ENCODE measurements at regions not wholly inside any gene's neighbourhood (a gene's known extent, or its start where the extent isn't known, plus 50 kb on each side); places are given as distances from the start of the nearest gene placed in this dataset.

DNA sequence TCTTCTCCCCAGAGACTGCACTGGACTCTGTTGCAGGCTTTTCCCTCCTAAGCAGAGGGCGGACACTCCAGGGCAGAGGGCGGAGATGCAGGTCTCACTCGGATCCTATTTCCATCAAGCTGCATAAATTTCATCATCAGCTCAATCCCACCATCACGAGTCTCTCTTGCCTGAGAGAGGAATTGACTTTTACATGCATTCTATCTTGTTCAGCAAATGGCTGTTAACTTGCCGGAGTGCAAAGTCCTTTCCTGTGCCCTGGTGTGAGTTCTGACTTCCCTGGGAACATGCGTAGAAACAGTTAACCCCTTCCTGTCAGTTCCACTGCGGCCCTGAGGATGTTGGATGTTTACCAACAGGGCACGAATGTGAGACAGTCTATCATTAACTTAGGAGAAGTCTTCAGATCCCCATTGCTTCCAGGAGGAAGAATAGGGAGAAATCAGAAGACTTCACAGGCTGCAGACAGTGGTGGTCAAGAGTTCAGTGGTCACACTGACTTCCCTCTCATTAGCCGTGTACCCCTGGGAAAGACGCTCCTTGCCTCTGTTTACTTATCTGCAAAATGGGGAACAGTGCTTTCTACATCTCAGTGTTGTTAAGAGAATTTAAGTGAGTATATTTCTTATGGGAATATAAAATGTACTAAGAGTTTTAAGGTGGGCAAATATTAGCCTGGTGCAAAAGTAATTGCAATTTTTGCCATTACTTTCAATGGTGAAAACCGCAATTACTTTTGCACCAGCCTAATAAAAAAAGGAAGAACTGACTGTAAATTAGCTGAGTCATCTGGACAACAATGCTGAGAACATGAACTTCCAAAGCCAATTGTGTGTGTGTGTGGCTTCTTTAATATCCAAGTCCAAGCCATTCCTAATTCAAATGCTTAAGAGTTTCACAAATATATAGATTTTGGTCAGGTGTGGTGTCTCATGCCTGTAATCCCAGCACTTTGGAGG is 248.0 kb downstream of the DRD1 start:
- Histone ChIP-seq H3K36me3 (no peaks in the 10 kb centered on the region), H3K4me3 (no peak overlapping the region), H3K27me3 (replicated peaks; ENCODE audit: insufficient read depth) (no peaks in the 10 kb centered on the region), H3K27ac (no peak overlapping the region), H3K9me3 (no peaks in the 10 kb centered on the region), H3K4me1 (ENCODE audit: control insufficient read depth in 1 of 2, low read depth in 2 of 2) (no peaks in the 10 kb centered on the region)
- ATAC-seq (ENCODE audit: insufficient number of reproducible peaks, low FRiP score, low read depth) (no peak), DNase-seq (ENCODE audit: low spot score) (no peak)
- TF ChIP-seq, protein P1, sequence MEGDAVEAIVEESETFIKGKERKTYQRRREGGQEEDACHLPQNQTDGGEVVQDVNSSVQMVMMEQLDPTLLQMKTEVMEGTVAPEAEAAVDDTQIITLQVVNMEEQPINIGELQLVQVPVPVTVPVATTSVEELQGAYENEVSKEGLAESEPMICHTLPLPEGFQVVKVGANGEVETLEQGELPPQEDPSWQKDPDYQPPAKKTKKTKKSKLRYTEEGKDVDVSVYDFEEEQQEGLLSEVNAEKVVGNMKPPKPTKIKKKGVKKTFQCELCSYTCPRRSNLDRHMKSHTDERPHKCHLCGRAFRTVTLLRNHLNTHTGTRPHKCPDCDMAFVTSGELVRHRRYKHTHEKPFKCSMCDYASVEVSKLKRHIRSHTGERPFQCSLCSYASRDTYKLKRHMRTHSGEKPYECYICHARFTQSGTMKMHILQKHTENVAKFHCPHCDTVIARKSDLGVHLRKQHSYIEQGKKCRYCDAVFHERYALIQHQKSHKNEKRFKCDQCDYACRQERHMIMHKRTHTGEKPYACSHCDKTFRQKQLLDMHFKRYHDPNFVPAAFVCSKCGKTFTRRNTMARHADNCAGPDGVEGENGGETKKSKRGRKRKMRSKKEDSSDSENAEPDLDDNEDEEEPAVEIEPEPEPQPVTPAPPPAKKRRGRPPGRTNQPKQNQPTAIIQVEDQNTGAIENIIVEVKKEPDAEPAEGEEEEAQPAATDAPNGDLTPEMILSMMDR (IDR thresholded peaks at IDR 0.05) = no peak

DNA sequence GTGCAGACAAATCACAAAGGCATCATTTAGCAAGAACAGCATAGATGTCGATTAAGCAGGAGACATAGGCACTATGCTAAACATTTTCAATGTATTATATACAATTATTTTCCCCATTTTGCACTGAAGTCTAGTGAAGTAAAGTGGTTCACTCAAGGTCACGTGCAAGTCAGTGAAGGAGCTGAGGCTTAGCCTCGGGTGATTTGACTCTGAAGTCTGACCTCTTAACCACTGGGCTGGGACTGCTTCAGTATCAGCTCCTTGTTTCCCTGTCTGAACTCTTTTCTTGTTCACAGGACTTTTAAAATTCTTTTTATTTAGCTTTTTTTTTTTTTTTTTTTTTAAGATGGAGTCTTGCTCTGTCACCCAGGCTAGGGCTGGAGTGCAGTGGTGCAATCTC is 262.7 kb downstream of the DRD1 start:
- TF ChIP-seq, protein P1 (IDR thresholded peaks at IDR 0.05) = no peak
- H3K27me3 ChIP-seq (replicated peaks; ENCODE audit: insufficient read depth) = no peaks in the 10 kb centered on the region
- no peak overlapping the region for H3K27ac ChIP-seq
- no peaks in the 10 kb centered on the region for H3K36me3 ChIP-seq
- no peak for ATAC-seq (ENCODE audit: insufficient number of reproducible peaks, low FRiP score, low read depth)
- H3K9me3 ChIP-seq = no peaks in the 10 kb centered on the region
- no peak for DNase-seq (ENCODE audit: low spot score)
- H3K4me1 ChIP-seq (ENCODE audit: control insufficient read depth in 1 of 2, low read depth in 2 of 2) = peaks cover 0 to 15% of the 10 kb centered on the region in 2 donors
- H3K4me3 ChIP-seq = no peak overlapping the region

- Histone ChIP-seq H3K4me1 (ENCODE audit: control insufficient read depth in 1 of 2, low read depth in 2 of 2) (no peaks in the 10 kb centered on the region), H3K9me3 (no peaks in the 10 kb centered on the region), H3K27ac (no peak overlapping the region), H3K36me3 (no peaks in the 10 kb centered on the region), H3K27me3 (replicated peaks; ENCODE audit: insufficient read depth) (no peaks in the 10 kb centered on the region), H3K4me3 (no peak overlapping the region)
- DNase-seq (ENCODE audit: low spot score) (no peak), ATAC-seq (ENCODE audit: insufficient number of reproducible peaks, low FRiP score, low read depth) (no peak)
- TF ChIP-seq, protein P1 (IDR thresholded peaks at IDR 0.05) = no peak
Observed at GRCh38 chr5:175170899-175171298, 273.1 kb downstream of the DRD1 start.

DNA sequence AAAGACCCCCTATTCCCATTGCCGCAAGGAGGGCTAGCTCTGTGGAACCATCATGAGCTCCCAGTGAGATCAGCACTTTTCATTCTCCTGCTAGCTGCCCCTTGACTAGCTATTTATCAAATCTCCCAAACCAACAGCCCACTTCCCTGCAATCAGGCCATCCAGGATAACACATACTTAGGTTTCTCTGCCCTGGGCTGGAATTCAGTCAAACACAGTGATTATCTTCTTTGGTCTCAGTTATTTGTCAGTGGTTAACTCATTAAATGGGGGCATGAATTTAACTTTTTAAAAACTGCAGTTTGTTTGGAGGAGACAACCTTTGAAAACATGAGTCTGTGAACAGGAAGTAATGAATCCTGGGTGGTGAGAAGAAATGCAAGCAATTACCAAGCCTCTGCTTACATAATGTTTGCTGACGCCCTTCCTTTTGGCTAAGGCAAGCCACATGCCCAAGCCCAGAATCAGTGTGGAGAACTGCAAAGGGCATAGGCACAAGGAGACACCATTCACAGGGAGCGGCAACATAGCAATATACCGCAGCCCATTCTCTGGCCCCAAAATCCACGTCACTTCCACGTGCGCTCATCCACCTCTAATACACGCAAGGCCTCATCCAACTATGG is 275.0 kb downstream of the DRD1 start:
- Histone ChIP-seq H3K4me1 (ENCODE audit: control insufficient read depth in 1 of 2, low read depth in 2 of 2) (no peaks in the 10 kb centered on the region), H3K36me3 (no peaks in the 10 kb centered on the region), H3K9me3 (no peaks in the 10 kb centered on the region), H3K27ac (no peak overlapping the region), H3K4me3 (no peak overlapping the region), H3K27me3 (replicated peaks; ENCODE audit: insufficient read depth) (no peaks in the 10 kb centered on the region)
- no peak for DNase-seq (ENCODE audit: low spot score)
- no peak for ATAC-seq (ENCODE audit: insufficient number of reproducible peaks, low FRiP score, low read depth)
- TF ChIP-seq, protein P1 (IDR thresholded peaks at IDR 0.05) = no peak

DNA sequence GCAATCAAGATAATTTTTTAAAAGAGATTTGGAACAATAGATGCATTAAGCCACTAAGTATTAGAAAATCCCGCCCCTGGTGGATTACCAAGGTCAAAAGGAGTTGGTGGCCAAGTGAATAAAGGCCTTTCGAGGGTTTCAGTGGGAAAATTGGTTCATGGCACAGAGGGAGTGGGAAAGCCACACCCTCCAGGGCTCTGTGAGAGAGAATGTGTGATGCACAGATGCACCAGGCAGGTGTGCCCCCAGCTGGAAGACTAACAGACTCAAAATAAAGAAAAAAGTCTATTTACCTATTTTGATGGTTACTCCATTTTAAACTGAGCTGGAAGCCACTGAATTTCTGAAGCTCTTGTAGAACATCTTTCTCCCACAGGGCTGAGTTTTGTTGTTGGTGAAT is 278.0 kb downstream of the DRD1 start:
- DNase-seq (ENCODE audit: low spot score) (no peak), ATAC-seq (ENCODE audit: insufficient number of reproducible peaks, low FRiP score, low read depth) (no peak)
- Histone ChIP-seq H3K27me3 (replicated peaks; ENCODE audit: insufficient read depth) (no peaks in the 10 kb centered on the region), H3K4me3 (no peak overlapping the region), H3K36me3 (no peaks in the 10 kb centered on the region), H3K4me1 (ENCODE audit: control insufficient read depth in 1 of 2, low read depth in 2 of 2) (no peaks in the 10 kb centered on the region), H3K9me3 (no peaks in the 10 kb centered on the region), H3K27ac (no peak overlapping the region)
- TF ChIP-seq, protein P1 (IDR thresholded peaks at IDR 0.05) = no peak

All from thoracic aorta (tissue), 2 donors.